Fibroblast of skin of scalp (primary cell): ENCODE measurements at regions not wholly inside any gene's neighbourhood (a gene's known extent, or its start where the extent isn't known, plus 50 kb on each side); places are given as distances from the start of the nearest gene placed in this dataset.
A peak's percentile ranks its signal among the peaks of the same experiment; 100 is the strongest.

Source experiments
- DNase-seq: peaks from one replicate; pipeline ENCODE4 v3.0.0-alpha.2; 2013

- no peak for DNase-seq
Measured at GRCh38 chr3:8825153-8825825, 55.9 kb upstream of the OXTR start.

GRCh38 chr3:8824238-8824637 lies 54.8 kb upstream of the OXTR start:
- DNase-seq = no peak

- peak; percentile 72 for DNase-seq
Measured at GRCh38 chr3:8822141-8822540, 52.7 kb upstream of the OXTR start.
